Liver (tissue), 7 donors: ENCODE measurements at regions not wholly inside any gene's neighbourhood (a gene's known extent, or its start where the extent isn't known, plus 50 kb on each side); places are given as distances from the start of the nearest gene placed in this dataset.

Experiments used
- DNase-seq: peaks from one replicate; pipeline ENCODE4 v3.0.0-alpha.2; 2017; ENCODE audit warnings: low spot score
- H3K27ac ChIP-seq, 2 donors: one replicate each; pipeline ENCODE4 v1.7.0; 2013; ENCODE audit warnings: inconsistent platforms in 2 of 2, low read length in 2 of 2, control low read depth in 1 of 2, low read depth in 1 of 2, mild to moderate bottlenecking in 1 of 2
- H3K27me3 ChIP-seq, 4 donors: one replicate each; pipeline versions ENCODE4 v1.6.1 to v1.7.0; 2013; ENCODE audit warnings: low read length in 3 of 4, inconsistent platforms in 1 of 4, mild to moderate bottlenecking in 1 of 4, moderate library complexity in 1 of 4; ENCODE audit not compliant: control insufficient read depth in 4 of 4, insufficient read depth in 4 of 4
- H3K36me3 ChIP-seq, 4 donors: one replicate each; pipeline versions ENCODE4 v1.6.1 to v1.7.0; 2013; ENCODE audit warnings: low read length in 3 of 4, mild to moderate bottlenecking in 3 of 4, low read depth in 1 of 4, moderate library complexity in 1 of 4; ENCODE audit not compliant: control insufficient read depth in 4 of 4, insufficient read depth in 3 of 4
- H3K4me1 ChIP-seq, 4 donors: one replicate each; pipeline versions ENCODE4 v1.6.1 to v1.7.0; 2013; ENCODE audit warnings: low read length in 3 of 4, mild to moderate bottlenecking in 3 of 4, moderate library complexity in 1 of 4; ENCODE audit not compliant: control insufficient read depth in 4 of 4, insufficient read depth in 4 of 4
- H3K4me3 ChIP-seq, 3 donors: one replicate each; pipeline versions ENCODE4 v1.6.1 to v1.7.0; 2013; ENCODE audit warnings: low read length in 3 of 3, control low read depth in 1 of 3, low read depth in 1 of 3, mild to moderate bottlenecking in 1 of 3
- H3K9ac ChIP-seq, 2 donors: one replicate each; pipeline ENCODE4 v1.7.0; 2013; ENCODE audit warnings: low read length in 2 of 2, mild to moderate bottlenecking in 2 of 2, moderate library complexity in 2 of 2, control low read depth in 1 of 2, low read depth in 1 of 2
- H3K9me3 ChIP-seq, 4 donors: one replicate each; pipeline versions ENCODE4 v1.6.1 to v1.7.0; 2013; ENCODE audit warnings: low read length in 3 of 4; ENCODE audit not compliant: control insufficient read depth in 4 of 4
- EGR1 ChIP-seq, 2 donors: IDR thresholded peaks; 2 replicates each; pipeline ENCODE4 v1.6.1; 2016 to 2018; ENCODE audit warnings: antibody characterized with exemption in 2 of 2, low read depth in 2 of 2
- FOXA2 ChIP-seq: IDR thresholded peaks from 2 replicates; pipeline ENCODE4 v1.6.1; 2016; ENCODE audit warnings: antibody characterized with exemption
- GABPA ChIP-seq, 2 donors: IDR thresholded peaks in 1 of 2; conservative IDR thresholded peaks in 1 of 2; 2 replicates each; pipeline ENCODE4 v1.6.1; 2016; ENCODE audit warnings: antibody characterized with exemption in 2 of 2, mild to moderate bottlenecking in 1 of 2, moderate library complexity in 1 of 2
- HNF4A ChIP-seq, 2 donors: conservative IDR thresholded peaks; 2 replicates each; pipeline ENCODE4 v1.6.1; 2016; ENCODE audit warnings: antibody characterized with exemption in 2 of 2, mild to moderate bottlenecking in 2 of 2
- HNF4G ChIP-seq: IDR thresholded peaks from 2 replicates; pipeline ENCODE4 v1.6.1; 2016; ENCODE audit warnings: antibody characterized with exemption
- JUND ChIP-seq, 2 donors: IDR thresholded peaks; 2 replicates each; pipeline ENCODE4 v1.6.1; 2016; ENCODE audit warnings: antibody characterized with exemption in 2 of 2
- NR2F2 ChIP-seq: IDR thresholded peaks from 2 replicates; pipeline ENCODE4 v1.6.1; 2016; ENCODE audit warnings: antibody characterized with exemption
- RAD21 ChIP-seq, 2 donors: IDR thresholded peaks; 2 replicates each; pipeline ENCODE4 v1.6.1; 2016; ENCODE audit warnings: antibody characterized with exemption in 2 of 2, mild to moderate bottlenecking in 2 of 2
- REST ChIP-seq: IDR thresholded peaks from 2 replicates; pipeline ENCODE4 v1.6.1; 2016; ENCODE audit warnings: antibody characterized with exemption, mild to moderate bottlenecking
- RXRA ChIP-seq, 2 donors: IDR thresholded peaks; 2 replicates each; pipeline ENCODE4 v1.6.1; 2017 to 2018; ENCODE audit warnings: antibody characterized with exemption in 2 of 2, mild to moderate bottlenecking in 1 of 2
- TAF1 ChIP-seq: conservative IDR thresholded peaks from 2 replicates; pipeline ENCODE4 v1.6.1; 2016; ENCODE audit warnings: antibody characterized with exemption, mild to moderate bottlenecking
- YY1 ChIP-seq: IDR thresholded peaks from 2 replicates; pipeline ENCODE4 v1.6.1; 2016; ENCODE audit warnings: antibody characterized with exemption, mild to moderate bottlenecking
- WGBS: extraction: QIAGEN DNeasy Blood & Tissue Kit; methylation state at CpG from one replicate; pipeline ENCODE4 v1.1.7; 2013; 5-methylcytosine and 5-hydroxymethylcytosine counted together
- TF ChIP-seq, protein P1 (sequence below): IDR thresholded peaks from 2 replicates; pipeline ENCODE4 v1.6.1; 2016; ENCODE audit warnings: antibody characterized with exemption
- donor health status: healthy.
- donor health status: healthy.
- donor health status: healthy.
- donor health status: healthy.

GRCh38 chr13:103243495-103243894 is 177.3 kb upstream of the SLC10A2 start:
- no peaks in the 10 kb centered on the region for H3K27me3 ChIP-seq
- H3K27ac ChIP-seq = no peak overlapping the region
- H3K4me1 ChIP-seq = no peaks in the 10 kb centered on the region
- H3K36me3 ChIP-seq = no peaks in the 10 kb centered on the region
- no peak overlapping the region for H3K9ac ChIP-seq
- WGBS = 87% methylated on average over 3 of the region's 3 CpGs
- no peak overlapping the region for H3K4me3 ChIP-seq
- no peak for TF ChIP-seq RAD21 (IDR thresholded peaks at IDR 0.05)
- no peak for TF ChIP-seq EGR1 (IDR thresholded peaks at IDR 0.05; ENCODE audit: low read depth in 2 of 2)
- no peak for TF ChIP-seq YY1
- TF ChIP-seq GABPA (IDR thresholded peaks at IDR 0.05 in 1 of 2, conservative IDR thresholded peaks at IDR 0.05 in 1 of 2) = no peak
- TF ChIP-seq NR2F2 = no peak
- TF ChIP-seq JUND (IDR thresholded peaks at IDR 0.05) = no peak
- no peak for TF ChIP-seq HNF4G
- no peak for DNase-seq
- H3K9me3 ChIP-seq = no peaks in the 10 kb centered on the region

DNA sequence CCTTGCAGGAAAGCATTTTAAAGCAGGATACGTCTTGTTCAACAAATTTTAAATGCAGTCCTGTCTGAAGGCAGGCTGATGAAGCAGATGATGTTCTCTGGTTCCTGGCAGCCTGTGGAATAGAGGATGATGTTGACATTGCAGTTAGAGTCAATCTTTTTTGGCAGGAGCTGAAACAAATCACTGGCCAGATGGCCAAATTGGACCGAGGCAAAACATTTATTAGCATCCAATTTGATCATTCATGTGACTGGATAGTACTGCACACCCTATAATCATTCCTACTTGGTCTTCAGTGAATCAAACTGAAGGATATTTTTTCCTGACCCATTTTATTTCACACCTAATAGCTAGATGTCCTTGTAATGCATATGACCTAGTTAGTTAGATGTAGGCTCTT is 172.2 kb upstream of the SLC10A2 start:
- Histone ChIP-seq H3K4me3 (no peak overlapping the region), H3K27me3 (no peaks in the 10 kb centered on the region), H3K27ac (no peak overlapping the region), H3K9me3 (peaks cover 0 to 2% (median under 1%) of the 10 kb centered on the region in 4 donors), H3K9ac (no peak overlapping the region), H3K4me1 (no peaks in the 10 kb centered on the region), H3K36me3 (no peaks in the 10 kb centered on the region)
- TF ChIP-seq FOXA2 (no peak), GABPA (IDR thresholded peaks at IDR 0.05 in 1 of 2, conservative IDR thresholded peaks at IDR 0.05 in 1 of 2) (no peak), HNF4G (no peak)
- no peak for DNase-seq
- 48% methylated on average over 2 of the region's 2 CpGs for WGBS

DNA sequence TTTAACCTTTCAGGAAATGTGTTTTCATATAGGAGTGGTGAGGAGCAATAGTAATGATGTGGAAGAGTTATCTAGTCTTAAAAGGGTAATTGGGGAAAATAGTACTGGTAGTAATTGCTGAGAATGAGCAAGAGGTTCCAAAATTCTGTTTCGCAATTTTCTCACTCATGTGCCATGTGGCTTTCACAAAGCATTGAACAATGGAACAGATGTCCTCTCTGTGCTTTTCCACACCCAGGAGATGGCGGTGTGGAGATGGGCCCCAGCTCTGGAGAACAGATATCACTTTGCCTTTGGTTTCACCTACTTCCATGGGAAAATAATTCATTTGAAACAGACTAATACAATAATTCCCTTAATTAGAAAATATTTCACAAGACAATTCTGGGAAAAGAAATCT is 170.0 kb upstream of the SLC10A2 start:
- Histone ChIP-seq H3K4me3 (no peak overlapping the region), H3K27me3 (no peaks in the 10 kb centered on the region), H3K9ac (no peak overlapping the region), H3K36me3 (no peaks in the 10 kb centered on the region), H3K9me3 (peaks cover 0 to 2% (median under 1%) of the 10 kb centered on the region in 4 donors), H3K27ac (no peak overlapping the region), H3K4me1 (no peaks in the 10 kb centered on the region)
- no peak for DNase-seq
- no peak for TF ChIP-seq JUND (IDR thresholded peaks at IDR 0.05)
- WGBS = 80% methylated on average over 2 of the region's 2 CpGs

DNA sequence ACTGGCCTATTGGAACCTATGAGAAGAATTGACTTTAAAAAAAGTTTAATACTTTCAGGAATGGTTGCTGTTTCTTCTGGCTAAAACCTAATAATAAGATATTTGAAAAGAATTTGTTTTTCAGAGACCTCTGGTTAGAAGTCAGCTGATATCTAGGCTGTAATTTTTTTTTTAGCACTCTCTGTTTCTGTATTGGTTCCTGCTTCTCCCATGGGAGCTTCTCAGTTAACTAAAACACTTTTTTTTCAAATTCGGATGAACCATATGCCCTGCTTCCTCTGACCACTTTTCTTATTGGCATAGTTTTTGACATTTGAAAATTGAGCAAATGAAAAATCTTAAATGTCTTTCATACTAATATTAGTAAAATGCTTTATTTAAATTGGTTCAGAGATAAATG is 163.5 kb upstream of the SLC10A2 start:
- H3K27ac ChIP-seq = no peak overlapping the region
- H3K4me1 ChIP-seq = no peaks in the 10 kb centered on the region
- no peak for DNase-seq
- WGBS = 70% methylated on average over 1 of the region's 1 CpG
- peaks cover 0 to 2% (median 0%) of the 10 kb centered on the region in 4 donors for H3K27me3 ChIP-seq
- peaks cover 0 to 2% (median under 1%) of the 10 kb centered on the region in 4 donors for H3K9me3 ChIP-seq
- H3K4me3 ChIP-seq = no peak overlapping the region
- TF ChIP-seq YY1 = no peak
- TF ChIP-seq HNF4A (conservative IDR thresholded peaks at IDR 0.05) = no peak
- TF ChIP-seq REST = no peak
- no peak for TF ChIP-seq RXRA (IDR thresholded peaks at IDR 0.05)
- no peak for TF ChIP-seq TAF1
- no peak for TF ChIP-seq RAD21 (IDR thresholded peaks at IDR 0.05)
- TF ChIP-seq, protein P1, sequence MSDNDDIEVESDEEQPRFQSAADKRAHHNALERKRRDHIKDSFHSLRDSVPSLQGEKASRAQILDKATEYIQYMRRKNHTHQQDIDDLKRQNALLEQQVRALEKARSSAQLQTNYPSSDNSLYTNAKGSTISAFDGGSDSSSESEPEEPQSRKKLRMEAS = no peak
- TF ChIP-seq FOXA2 = no peak
- no peak for TF ChIP-seq JUND (IDR thresholded peaks at IDR 0.05)
- H3K9ac ChIP-seq = no peak overlapping the region
- no peaks in the 10 kb centered on the region for H3K36me3 ChIP-seq
